ENCODE measurements at regions not wholly inside any gene's neighbourhood (a gene's known extent, or its start where the extent isn't known, plus 50 kb on each side); places are given as distances from the start of the nearest gene placed in this dataset.
"Not testable (repeated sequence)": the region's sequence is repeated elsewhere in the genome, so short reads cannot be mapped to it uniquely, and the experiment has no call there.

GRCh38 chr2:37722971-37723370, 51.5 kb upstream of the CDC42EP3 start:
- H3K9ac ChIP-seq (ENCODE audit: low read depth, low read length) = not testable (repeated sequence)

DNA sequence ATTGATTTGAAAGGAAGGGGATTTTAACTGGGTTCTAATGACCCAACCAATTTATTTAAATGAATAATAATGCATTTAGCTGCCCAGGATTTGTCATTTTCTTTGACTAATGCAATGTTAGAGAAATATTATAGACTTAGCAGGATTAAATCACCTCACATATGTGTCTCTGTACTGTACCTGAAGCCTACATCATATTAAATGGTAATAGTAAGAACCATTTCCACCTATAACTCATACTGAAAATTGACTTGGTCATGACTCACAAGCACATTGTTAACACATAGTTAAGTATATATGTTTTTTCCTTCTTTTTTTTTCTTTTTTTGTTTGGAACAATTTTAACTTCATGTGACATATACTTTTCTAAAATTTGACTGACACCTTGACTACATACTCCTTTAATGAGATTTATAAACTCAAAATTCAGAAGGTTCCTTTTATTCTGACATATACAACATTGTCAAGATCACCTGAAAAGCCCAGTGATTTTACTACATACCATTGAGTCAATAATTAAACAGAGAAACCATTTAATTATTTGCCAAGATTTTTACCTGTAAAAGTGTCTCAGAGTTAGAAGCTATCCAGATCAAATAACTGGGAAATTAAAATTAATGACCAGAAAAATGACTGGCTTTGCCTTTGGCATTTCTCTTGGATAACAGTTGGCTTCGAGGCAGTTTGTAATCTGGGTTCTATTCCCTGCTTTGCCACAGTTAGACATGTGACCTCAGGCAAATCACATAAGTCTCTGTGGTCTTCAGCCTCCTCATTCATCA, 58.8 kb upstream of the CDC42EP3 start:
- 89% methylated on average over 1 of the region's 1 CpG for WGBS
- H3K4me3 ChIP-seq (ENCODE audit: low read length) = no peak overlapping the region
- no peak overlapping the region for H3K9ac ChIP-seq (ENCODE audit: low read depth, low read length)
- H3K27me3 ChIP-seq (ENCODE audit: insufficient read depth, low read length) = no peaks in the 10 kb centered on the region
- no peaks in the 10 kb centered on the region for H3K9me3 ChIP-seq (ENCODE audit: insufficient read depth, low read depth, low read length)
- no peaks in the 10 kb centered on the region for H3K36me3 ChIP-seq (ENCODE audit: insufficient read depth, low read length)
- no peaks in the 10 kb centered on the region for H3K4me1 ChIP-seq (ENCODE audit: insufficient read depth, low read length)
- no peak overlapping the region for H3K27ac ChIP-seq (ENCODE audit: low read depth, low read length)

More at GRCh38 chr2:37722971-37723370, 51.5 kb upstream of the CDC42EP3 start:
- not testable (repeated sequence) for H3K9me3 ChIP-seq (ENCODE audit: insufficient read depth, low read depth, low read length); H3K4me3 ChIP-seq (ENCODE audit: low read length); H3K36me3 ChIP-seq (ENCODE audit: insufficient read depth, low read length); H3K27ac ChIP-seq (ENCODE audit: low read depth, low read length); H3K4me1 ChIP-seq (ENCODE audit: insufficient read depth, low read length); H3K27me3 ChIP-seq (ENCODE audit: insufficient read depth, low read length)
- WGBS = 96% methylated on average over 7 of the region's 7 CpGs

DNA sequence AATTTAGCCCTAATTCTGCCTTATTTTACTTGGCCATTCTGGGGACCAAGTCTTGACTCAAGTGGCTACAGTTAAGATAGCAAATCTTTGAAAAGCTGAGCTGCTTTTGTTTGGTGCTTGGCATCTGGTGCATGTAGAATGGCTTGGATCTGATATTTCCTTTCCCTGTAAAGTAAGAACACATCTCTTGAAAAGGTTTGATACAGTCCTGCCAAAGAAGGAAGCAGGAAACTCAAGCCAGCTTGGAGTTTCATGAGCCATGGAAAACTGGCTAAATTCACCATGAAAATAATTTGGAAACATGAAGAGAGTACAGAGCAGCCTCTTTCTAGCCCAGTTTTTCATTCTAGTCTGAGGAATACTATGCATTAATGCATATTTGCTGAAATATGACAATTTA, 61.0 kb upstream of the CDC42EP3 start:
- not testable (repeated sequence) for H3K27me3 ChIP-seq (ENCODE audit: insufficient read depth, low read length); H3K36me3 ChIP-seq (ENCODE audit: insufficient read depth, low read length); H3K27ac ChIP-seq (ENCODE audit: low read depth, low read length); H3K4me1 ChIP-seq (ENCODE audit: insufficient read depth, low read length); H3K9me3 ChIP-seq (ENCODE audit: insufficient read depth, low read depth, low read length); H3K9ac ChIP-seq (ENCODE audit: low read depth, low read length); H3K4me3 ChIP-seq (ENCODE audit: low read length)

DNA sequence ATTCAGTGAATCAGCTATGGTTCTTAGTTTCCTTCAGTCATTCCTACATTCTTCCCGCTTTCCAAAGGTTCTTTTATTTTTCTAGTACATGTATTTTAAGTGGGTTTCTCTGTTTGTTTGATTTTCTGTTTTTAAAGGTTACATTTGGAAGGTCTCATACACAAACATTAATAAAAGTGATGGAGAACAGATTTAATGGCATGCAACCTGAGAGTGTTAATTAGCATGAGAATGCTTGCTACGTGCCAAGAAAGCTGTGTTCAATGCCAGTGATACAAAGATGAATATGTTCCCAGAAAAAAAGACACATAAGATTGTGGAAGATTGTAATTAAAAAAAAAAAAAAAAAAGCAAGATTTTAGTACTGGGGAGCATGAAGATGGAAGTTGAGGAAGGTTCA, 61.8 kb upstream of the CDC42EP3 start:
- no peak overlapping the region for H3K4me3 ChIP-seq (ENCODE audit: low read length)
- H3K36me3 ChIP-seq (ENCODE audit: insufficient read depth, low read length) = no peaks in the 10 kb centered on the region
- no peak overlapping the region for H3K27ac ChIP-seq (ENCODE audit: low read depth, low read length)
- peaks cover 3% of the 10 kb centered on the region; the same call in 1 of the 2 replicates for H3K4me1 ChIP-seq (ENCODE audit: insufficient read depth, low read length)
- 44% methylated on average over 1 of the region's 2 CpGs for WGBS
- no peaks in the 10 kb centered on the region for H3K9me3 ChIP-seq (ENCODE audit: insufficient read depth, low read depth, low read length)
- no peak overlapping the region for H3K9ac ChIP-seq (ENCODE audit: low read depth, low read length)
- H3K27me3 ChIP-seq (ENCODE audit: insufficient read depth, low read length) = no peaks in the 10 kb centered on the region

GRCh38 chr2:37733955-37734354, 62.5 kb upstream of the CDC42EP3 start:
- not testable (repeated sequence) for H3K9me3 ChIP-seq (ENCODE audit: insufficient read depth, low read depth, low read length); H3K4me3 ChIP-seq (ENCODE audit: low read length); H3K4me1 ChIP-seq (ENCODE audit: insufficient read depth, low read length); H3K9ac ChIP-seq (ENCODE audit: low read depth, low read length); H3K36me3 ChIP-seq (ENCODE audit: insufficient read depth, low read length); H3K27ac ChIP-seq (ENCODE audit: low read depth, low read length); H3K27me3 ChIP-seq (ENCODE audit: insufficient read depth, low read length)

GRCh38 chr2:37734891-37735523, 63.6 kb upstream of the CDC42EP3 start:
- not testable (repeated sequence) for H3K9ac ChIP-seq (ENCODE audit: low read depth, low read length); H3K9me3 ChIP-seq (ENCODE audit: insufficient read depth, low read depth, low read length); H3K4me1 ChIP-seq (ENCODE audit: insufficient read depth, low read length); H3K36me3 ChIP-seq (ENCODE audit: insufficient read depth, low read length); H3K4me3 ChIP-seq (ENCODE audit: low read length); H3K27ac ChIP-seq (ENCODE audit: low read depth, low read length); H3K27me3 ChIP-seq (ENCODE audit: insufficient read depth, low read length)
- WGBS = 93% methylated on average over 7 of the region's 8 CpGs

GRCh38 chr2:37735524-37735910, 64.1 kb upstream of the CDC42EP3 start:
- H3K4me3 ChIP-seq (ENCODE audit: low read length); H3K4me1 ChIP-seq (ENCODE audit: insufficient read depth, low read length): not testable (repeated sequence)

DNA sequence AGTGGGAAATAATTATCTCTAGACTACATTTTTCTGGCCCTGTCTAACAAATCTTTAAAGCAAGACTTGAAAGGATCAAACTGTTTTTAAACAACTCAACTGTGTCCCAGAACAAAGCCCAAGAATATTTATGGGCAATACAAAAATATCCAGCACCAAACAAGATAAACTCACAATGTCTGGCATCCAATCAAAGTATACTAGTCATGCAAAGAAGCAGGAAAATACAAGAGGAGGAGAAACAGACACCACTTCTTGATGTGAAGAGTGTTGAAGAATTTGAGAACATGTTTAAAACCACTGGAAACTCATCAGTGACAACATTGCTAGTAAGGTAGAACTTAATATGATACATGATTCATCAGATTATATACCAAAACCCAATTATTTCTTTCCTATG, 66.1 kb upstream of the CDC42EP3 start:
- H3K4me1 ChIP-seq (ENCODE audit: insufficient read depth, low read length) = peaks cover 7% of the 10 kb centered on the region; the same call in 1 of the 2 replicates
- H3K27me3 ChIP-seq (ENCODE audit: insufficient read depth, low read length) = no peaks in the 10 kb centered on the region
- no peak overlapping the region for H3K4me3 ChIP-seq (ENCODE audit: low read length)
- H3K9me3 ChIP-seq (ENCODE audit: insufficient read depth, low read depth, low read length) = no peaks in the 10 kb centered on the region
- H3K36me3 ChIP-seq (ENCODE audit: insufficient read depth, low read length) = no peaks in the 10 kb centered on the region
- H3K27ac ChIP-seq (ENCODE audit: low read depth, low read length) = no peak overlapping the region
- H3K9ac ChIP-seq (ENCODE audit: low read depth, low read length) = no peak overlapping the region

More at GRCh38 chr2:37735524-37735910, 64.1 kb upstream of the CDC42EP3 start:
- not testable (repeated sequence) for H3K36me3 ChIP-seq (ENCODE audit: insufficient read depth, low read length); H3K9me3 ChIP-seq (ENCODE audit: insufficient read depth, low read depth, low read length); H3K27ac ChIP-seq (ENCODE audit: low read depth, low read length); H3K9ac ChIP-seq (ENCODE audit: low read depth, low read length); H3K27me3 ChIP-seq (ENCODE audit: insufficient read depth, low read length)

- no peaks in the 10 kb centered on the region for H3K9me3 ChIP-seq (ENCODE audit: insufficient read depth, low read depth, low read length)
- H3K9ac ChIP-seq (ENCODE audit: low read depth, low read length) = no peak overlapping the region
- no peak overlapping the region for H3K4me3 ChIP-seq (ENCODE audit: low read length)
- peaks cover 7% of the 10 kb centered on the region; the same call in 1 of the 2 replicates for H3K4me1 ChIP-seq (ENCODE audit: insufficient read depth, low read length)
- no peaks in the 10 kb centered on the region for H3K36me3 ChIP-seq (ENCODE audit: insufficient read depth, low read length)
- 0 out of 2 replicates have a peak overlapping the region, but pooled peaks have one; percentile 25 for H3K27ac ChIP-seq (ENCODE audit: low read depth, low read length)
- 85% methylated on average over 5 of the region's 5 CpGs for WGBS
- H3K27me3 ChIP-seq (ENCODE audit: insufficient read depth, low read length) = no peaks in the 10 kb centered on the region
Observed at GRCh38 chr2:37738266-37738885, 66.9 kb upstream of the CDC42EP3 start.

DNA sequence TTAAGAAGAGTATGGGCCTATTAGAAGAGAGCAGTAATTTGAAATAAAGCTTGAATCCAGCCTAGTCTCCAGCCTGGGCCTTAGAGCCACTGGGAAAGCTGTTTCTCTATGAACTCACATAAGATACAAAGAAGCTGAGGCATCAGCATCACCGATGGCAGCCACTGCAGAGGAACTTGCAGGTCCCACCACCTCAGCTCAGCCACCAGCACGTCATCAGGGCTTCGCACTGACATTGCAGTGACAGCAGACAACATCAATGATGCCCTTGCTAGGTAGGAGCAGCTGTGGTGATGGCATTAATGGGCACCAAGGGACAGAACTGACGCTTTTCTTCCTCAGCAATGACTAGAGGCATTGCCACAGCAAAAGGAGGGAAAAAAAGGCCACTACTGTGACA, 67.7 kb upstream of the CDC42EP3 start:
- Histone ChIP-seq H3K27me3 (ENCODE audit: insufficient read depth, low read length) (no peaks in the 10 kb centered on the region), H3K27ac (ENCODE audit: low read depth, low read length) (no peak overlapping the region), H3K4me3 (ENCODE audit: low read length) (no peak overlapping the region), H3K36me3 (ENCODE audit: insufficient read depth, low read length) (no peaks in the 10 kb centered on the region), H3K9ac (ENCODE audit: low read depth, low read length) (no peak overlapping the region), H3K4me1 (ENCODE audit: insufficient read depth, low read length) (peaks cover 7% of the 10 kb centered on the region; the same call in 1 of the 2 replicates), H3K9me3 (ENCODE audit: insufficient read depth, low read depth, low read length) (no peaks in the 10 kb centered on the region)
- 96% methylated on average over 4 of the region's 4 CpGs for WGBS

DNA sequence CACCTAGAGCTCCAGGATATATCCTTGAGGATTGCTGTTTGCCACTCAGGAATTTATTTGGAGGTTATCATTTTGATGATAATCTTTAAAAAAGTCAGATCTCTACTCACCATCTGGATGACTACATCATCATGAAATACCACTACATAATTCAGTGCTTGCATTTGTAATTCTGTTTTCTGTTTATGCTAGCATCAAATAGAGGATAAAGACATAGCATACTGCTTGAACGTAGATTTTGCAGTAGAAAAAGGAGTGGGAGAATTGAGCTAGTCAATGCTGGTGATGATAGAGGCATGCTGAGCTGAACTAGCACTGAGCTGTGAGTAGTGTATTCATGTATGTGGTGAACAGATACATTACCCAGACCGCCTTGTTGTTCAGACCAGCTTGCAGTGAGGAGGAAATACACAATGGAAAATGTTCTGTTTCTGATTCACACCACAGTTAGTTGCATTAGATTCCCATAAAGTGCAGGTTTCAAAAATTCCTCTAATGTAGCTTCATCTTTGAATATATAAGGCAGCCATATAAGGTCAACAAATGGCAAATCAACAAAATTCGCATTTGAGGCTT, 68.8 kb upstream of the CDC42EP3 start:
- Histone ChIP-seq H3K36me3 (ENCODE audit: insufficient read depth, low read length) (no peaks in the 10 kb centered on the region), H3K9ac (ENCODE audit: low read depth, low read length) (no peak overlapping the region), H3K27me3 (ENCODE audit: insufficient read depth, low read length) (no peaks in the 10 kb centered on the region), H3K4me3 (ENCODE audit: low read length) (no peak overlapping the region), H3K9me3 (ENCODE audit: insufficient read depth, low read depth, low read length) (no peaks in the 10 kb centered on the region), H3K27ac (ENCODE audit: low read depth, low read length) (no peak overlapping the region), H3K4me1 (ENCODE audit: insufficient read depth, low read length) (peaks cover 7% of the 10 kb centered on the region; the same call in 1 of the 2 replicates)
- 94% methylated on average over 3 of the region's 3 CpGs for WGBS

All from HUES64 (cell line).